ENCODE measurements at regions not wholly inside any gene's neighbourhood (a gene's known extent, or its start where the extent isn't known, plus 50 kb on each side); places are given as distances from the start of the nearest gene placed in this dataset.

GRCh38 chr4:35520059-35520458, 724.3 kb downstream of the ARAP2 start:
- TF ChIP-seq ARNTL (CRISPR knock-in tag; IDR thresholded peaks at IDR 0.05; ENCODE audit: borderline replicate concordance, low read depth) (no peak), POU6F1 (CRISPR knock-in tag; IDR thresholded peaks at IDR 0.05; ENCODE audit: borderline replicate concordance, low read depth) (no peak), ZC3H10 (CRISPR knock-in tag; IDR thresholded peaks at IDR 0.05) (no peak)

Data from SK-N-SH treated with all-trans-retinoic acid at 6 μM for 48 hours (cell line).